HEK293T (cell line): ENCODE measurements at regions not wholly inside any gene's neighbourhood (a gene's known extent, or its start where the extent isn't known, plus 50 kb on each side); places are given as distances from the start of the nearest gene placed in this dataset.

Source experiments
- BHLHE40 ChIP-seq: fragments of 450-650 bp; IDR thresholded peaks from 2 replicates; pipeline ENCODE4 v1.6.1; 2016; ENCODE audit warnings: mild to moderate bottlenecking, moderate library complexity, borderline replicate concordance
- FOXK2 ChIP-seq: fragments of 450-650 bp; IDR thresholded peaks from 2 replicates; pipeline ENCODE4 v1.6.1; 2016; ENCODE audit warnings: mild to moderate bottlenecking
- FOXM1 ChIP-seq: fragments of 450-650 bp; IDR thresholded peaks from 2 replicates; pipeline ENCODE4 v1.6.1; 2017; ENCODE audit warnings: mild to moderate bottlenecking, borderline replicate concordance
- LEF1 ChIP-seq: fragments of 450-650 bp; IDR thresholded peaks from 2 replicates; pipeline ENCODE4 v1.6.1; 2017; ENCODE audit warnings: mild to moderate bottlenecking, borderline replicate concordance
- NFRKB ChIP-seq: fragments of 450-650 bp; IDR thresholded peaks from 2 replicates; pipeline ENCODE4 v1.6.1; 2016; ENCODE audit warnings: mild to moderate bottlenecking, moderate library complexity
- SP1 ChIP-seq: fragments of 450-650 bp; IDR thresholded peaks from 2 replicates; pipeline ENCODE4 v1.6.1; 2017
- SUZ12 ChIP-seq: fragments of 450-650 bp; IDR thresholded peaks from 2 replicates; pipeline ENCODE4 v1.6.1; 2016; ENCODE audit warnings: mild to moderate bottlenecking
- TF ChIP-seq, protein P1 (sequence below): fragments of 450-650 bp; IDR thresholded peaks from 2 replicates; pipeline ENCODE4 v1.6.1; 2016

DNA sequence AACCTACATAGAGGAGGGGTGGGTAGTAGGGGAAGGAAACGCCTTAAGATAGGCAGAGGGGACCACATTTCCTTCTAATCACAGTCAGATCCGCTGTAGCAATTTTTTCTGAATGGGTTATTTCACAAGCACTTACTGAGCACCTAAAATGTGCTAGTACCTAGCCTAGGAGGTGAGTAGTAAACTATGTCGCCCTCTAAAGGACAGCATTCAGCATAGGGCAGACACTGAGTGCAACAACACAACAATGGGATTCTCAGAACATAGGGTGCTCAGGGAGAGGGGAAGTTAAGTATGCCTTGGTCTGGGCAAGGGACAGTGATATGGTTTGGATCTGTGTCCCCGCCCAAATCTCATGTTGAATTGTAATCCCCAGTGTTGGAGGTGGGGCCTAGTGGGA, 166.1 kb upstream of the RAB6C start:
- TF ChIP-seq FOXM1 (no peak), SP1 (no peak), LEF1 (no peak), FOXK2 (no peak), BHLHE40 (no peak), SUZ12 (no peak), NFRKB (no peak)
- TF ChIP-seq, protein P1, sequence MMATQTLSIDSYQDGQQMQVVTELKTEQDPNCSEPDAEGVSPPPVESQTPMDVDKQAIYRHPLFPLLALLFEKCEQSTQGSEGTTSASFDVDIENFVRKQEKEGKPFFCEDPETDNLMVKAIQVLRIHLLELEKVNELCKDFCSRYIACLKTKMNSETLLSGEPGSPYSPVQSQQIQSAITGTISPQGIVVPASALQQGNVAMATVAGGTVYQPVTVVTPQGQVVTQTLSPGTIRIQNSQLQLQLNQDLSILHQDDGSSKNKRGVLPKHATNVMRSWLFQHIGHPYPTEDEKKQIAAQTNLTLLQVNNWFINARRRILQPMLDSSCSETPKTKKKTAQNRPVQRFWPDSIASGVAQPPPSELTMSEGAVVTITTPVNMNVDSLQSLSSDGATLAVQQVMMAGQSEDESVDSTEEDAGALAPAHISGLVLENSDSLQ: no peak
